ENCODE measurements at regions not wholly inside any gene's neighbourhood (a gene's known extent, or its start where the extent isn't known, plus 50 kb on each side); places are given as distances from the start of the nearest gene placed in this dataset.

- no peak overlapping the region for H3K27ac ChIP-seq (ENCODE audit: low read depth, low read length, poor library complexity, severe bottlenecking)
- ChIA-PET POLR2A (ENCODE audit: low non-redundant PET) (no interaction called here), CTCF (no interaction called here)
- no TSS peak for BruUV-seq (replicated peaks)
- H3K4me1 ChIP-seq (ENCODE audit: insufficient read depth, low read length, poor library complexity, severe bottlenecking) = no peaks in the 10 kb centered on the region
- no peak for DNase-seq (ENCODE audit: low spot score)
- no peaks in the 10 kb centered on the region for H3K36me3 ChIP-seq (ENCODE audit: insufficient read depth, low read length, poor library complexity, severe bottlenecking)
- no peak for TF ChIP-seq CTCF (conservative IDR thresholded peaks at IDR 0.05; ENCODE audit: low read depth, low read length)
- no peak for TF ChIP-seq EZH2 (IDR thresholded peaks at IDR 0.05; ENCODE audit: borderline replicate concordance, low read depth, low read length, poor library complexity, severe bottlenecking)
- intact Hi-C loops (cut with micrococcal nuclease; ENCODE audit: unreplicated experiment) = no loop called here
- H3K9me3 ChIP-seq (ENCODE audit: low read depth, low read length, poor library complexity, severe bottlenecking) = no peaks in the 10 kb centered on the region
- H3K27me3 ChIP-seq (replicated peaks; ENCODE audit: insufficient read depth, low read depth, low read length, poor library complexity) = peaks cover 53% of the 10 kb centered on the region
- no peak overlapping the region for H3K4me3 ChIP-seq (ENCODE audit: low read depth, low read length, poor library complexity, severe bottlenecking)
Measured at GRCh38 chr18:22473366-22473765, 55.7 kb upstream of the CTAGE1 start.

DNA sequence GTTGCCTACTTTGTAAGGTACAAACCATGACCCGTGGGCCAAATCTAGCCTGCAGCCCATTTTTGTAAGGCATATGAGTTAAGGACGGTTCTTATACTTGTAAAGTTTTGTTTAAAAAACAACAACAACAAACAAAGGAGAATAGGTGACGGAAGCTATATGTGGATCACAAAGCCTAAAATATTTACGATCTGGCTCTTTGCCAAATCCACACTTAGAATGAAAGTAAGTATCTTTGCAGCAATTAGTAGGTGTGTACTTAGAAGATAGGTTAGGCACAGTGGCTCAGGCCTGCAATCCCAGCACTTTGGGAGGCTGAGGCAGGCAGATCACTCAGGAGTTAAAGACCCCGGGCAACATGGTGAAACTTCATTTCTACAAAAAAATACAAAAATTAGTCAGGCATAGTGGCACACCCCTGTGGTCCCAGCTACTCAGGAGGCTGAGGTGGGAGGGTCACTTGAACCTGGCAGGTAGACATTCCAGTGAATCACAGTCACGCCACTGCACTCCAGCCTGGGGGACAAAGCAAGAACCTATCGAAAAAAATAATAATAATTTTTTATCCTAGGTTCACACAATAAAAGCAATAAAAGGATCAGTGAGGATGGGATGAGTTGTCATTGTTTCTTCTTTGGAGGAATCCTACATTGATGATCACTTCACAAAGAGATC, 57.8 kb upstream of the CTAGE1 start:
- ChIA-PET CTCF (no interaction called here), POLR2A (ENCODE audit: low non-redundant PET) (no interaction called here)
- H3K9me3 ChIP-seq (ENCODE audit: low read depth, low read length, poor library complexity, severe bottlenecking) = no peaks in the 10 kb centered on the region
- H3K36me3 ChIP-seq (ENCODE audit: insufficient read depth, low read length, poor library complexity, severe bottlenecking) = no peaks in the 10 kb centered on the region
- H3K27me3 ChIP-seq (replicated peaks; ENCODE audit: insufficient read depth, low read depth, low read length, poor library complexity) = peaks cover 60% of the 10 kb centered on the region
- TF ChIP-seq EZH2 (IDR thresholded peaks at IDR 0.05; ENCODE audit: borderline replicate concordance, low read depth, low read length, poor library complexity, severe bottlenecking) (no peak), CTCF (conservative IDR thresholded peaks at IDR 0.05; ENCODE audit: low read depth, low read length) (no peak)
- no peak overlapping the region for H3K27ac ChIP-seq (ENCODE audit: low read depth, low read length, poor library complexity, severe bottlenecking)
- no TSS peak for BruUV-seq (replicated peaks)
- DNase-seq (ENCODE audit: low spot score) = no peak
- intact Hi-C loops (cut with micrococcal nuclease; ENCODE audit: unreplicated experiment) = no loop called here
- H3K4me1 ChIP-seq (ENCODE audit: insufficient read depth, low read length, poor library complexity, severe bottlenecking) = no peaks in the 10 kb centered on the region
- H3K4me3 ChIP-seq (ENCODE audit: low read depth, low read length, poor library complexity, severe bottlenecking) = no peak overlapping the region

DNA sequence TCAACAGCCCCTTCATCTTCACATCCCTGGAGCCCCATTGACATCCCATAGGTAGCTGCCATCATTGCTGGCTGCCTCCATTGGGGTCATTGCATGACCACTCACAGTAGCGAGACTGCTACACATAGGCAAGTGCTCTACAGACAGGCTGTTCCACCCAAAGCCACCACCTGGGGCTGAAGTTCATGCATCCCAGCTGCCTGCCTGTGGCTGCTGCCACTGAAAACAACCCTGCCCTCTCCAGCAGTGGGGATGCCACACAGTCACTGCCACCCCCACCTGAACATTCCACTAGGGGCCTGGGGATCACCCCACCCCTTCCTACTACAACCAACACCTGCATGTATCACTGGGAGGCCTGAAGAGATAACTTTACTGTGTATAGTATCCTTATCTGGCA, 59.5 kb upstream of the CTAGE1 start:
- no TSS peak for BruUV-seq (replicated peaks)
- POLR2A ChIA-PET (ENCODE audit: low non-redundant PET) = no interaction called here
- TF ChIP-seq CTCF (conservative IDR thresholded peaks at IDR 0.05; ENCODE audit: low read depth, low read length) = no peak
- TF ChIP-seq EZH2 (IDR thresholded peaks at IDR 0.05; ENCODE audit: borderline replicate concordance, low read depth, low read length, poor library complexity, severe bottlenecking) = no peak
- CTCF ChIA-PET = no interaction called here
- no peaks in the 10 kb centered on the region for H3K9me3 ChIP-seq (ENCODE audit: low read depth, low read length, poor library complexity, severe bottlenecking)
- H3K36me3 ChIP-seq (ENCODE audit: insufficient read depth, low read length, poor library complexity, severe bottlenecking) = no peaks in the 10 kb centered on the region
- H3K27me3 ChIP-seq (replicated peaks; ENCODE audit: insufficient read depth, low read depth, low read length, poor library complexity) = peaks cover 49% of the 10 kb centered on the region
- no peak for DNase-seq (ENCODE audit: low spot score)
- intact Hi-C loops (cut with micrococcal nuclease; ENCODE audit: unreplicated experiment) = no loop called here
- no peak overlapping the region for H3K4me3 ChIP-seq (ENCODE audit: low read depth, low read length, poor library complexity, severe bottlenecking)
- no peaks in the 10 kb centered on the region for H3K4me1 ChIP-seq (ENCODE audit: insufficient read depth, low read length, poor library complexity, severe bottlenecking)
- no peak overlapping the region for H3K27ac ChIP-seq (ENCODE audit: low read depth, low read length, poor library complexity, severe bottlenecking)
